ENCODE measurements at regions not wholly inside any gene's neighbourhood (a gene's known extent, or its start where the extent isn't known, plus 50 kb on each side); places are given as distances from the start of the nearest gene placed in this dataset.

DNA sequence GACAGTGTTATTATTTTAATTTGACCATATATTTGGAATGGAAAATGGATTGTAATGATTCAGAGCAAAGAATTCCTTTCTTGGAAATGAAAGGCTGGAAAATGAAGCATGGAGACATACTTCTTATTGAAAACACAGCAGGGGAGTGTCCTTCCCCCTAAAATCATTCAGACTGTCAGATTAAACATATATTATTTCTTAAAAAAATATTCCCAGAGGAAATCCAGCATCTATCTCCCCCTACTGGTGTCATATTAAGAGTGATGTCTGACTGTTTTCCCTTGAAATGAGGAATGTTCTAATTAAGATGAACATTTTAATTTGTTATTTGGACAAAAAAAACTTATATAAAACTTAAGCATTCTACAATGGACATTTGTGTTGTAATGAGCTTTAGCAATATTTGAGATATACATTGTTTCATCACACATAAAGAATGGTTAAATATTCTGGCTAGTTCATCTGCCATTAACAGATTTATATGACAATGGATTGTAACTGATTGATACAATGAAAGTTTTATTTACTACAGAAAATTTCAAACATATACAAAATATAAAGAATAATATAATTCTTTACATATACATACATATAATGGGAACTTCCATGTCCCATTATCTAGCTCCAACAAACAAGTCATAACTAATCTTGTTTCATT, 264.6 kb downstream of the SPRY1 start:
- H3K4me3 ChIP-seq (ENCODE audit: low read length): no peak overlapping the region
- peak; percentile 20 for DNase-seq (ENCODE audit: low read depth)

DNA sequence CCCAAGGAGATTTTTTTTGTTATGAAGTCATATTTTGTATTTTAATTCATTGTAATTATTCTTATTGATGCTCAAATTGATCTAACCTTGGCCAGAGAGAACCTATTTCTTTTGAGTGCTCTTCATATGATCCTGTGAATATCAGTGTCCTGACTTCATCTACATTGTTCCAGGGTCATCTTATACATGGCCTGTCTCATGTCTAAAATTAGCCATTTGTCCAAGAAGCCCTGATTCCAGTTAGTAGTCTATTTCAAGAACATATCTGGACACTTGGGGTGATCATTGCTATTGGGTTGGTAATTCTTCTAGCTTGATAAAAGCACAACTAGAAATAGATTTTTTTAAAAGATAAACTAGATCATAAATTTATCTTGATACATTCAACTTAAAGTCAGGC, 266.2 kb downstream of the SPRY1 start:
- H3K4me3 ChIP-seq (ENCODE audit: low read length): no peak overlapping the region
- DNase-seq (ENCODE audit: low read depth): no peak
- TF ChIP-seq, protein P1, sequence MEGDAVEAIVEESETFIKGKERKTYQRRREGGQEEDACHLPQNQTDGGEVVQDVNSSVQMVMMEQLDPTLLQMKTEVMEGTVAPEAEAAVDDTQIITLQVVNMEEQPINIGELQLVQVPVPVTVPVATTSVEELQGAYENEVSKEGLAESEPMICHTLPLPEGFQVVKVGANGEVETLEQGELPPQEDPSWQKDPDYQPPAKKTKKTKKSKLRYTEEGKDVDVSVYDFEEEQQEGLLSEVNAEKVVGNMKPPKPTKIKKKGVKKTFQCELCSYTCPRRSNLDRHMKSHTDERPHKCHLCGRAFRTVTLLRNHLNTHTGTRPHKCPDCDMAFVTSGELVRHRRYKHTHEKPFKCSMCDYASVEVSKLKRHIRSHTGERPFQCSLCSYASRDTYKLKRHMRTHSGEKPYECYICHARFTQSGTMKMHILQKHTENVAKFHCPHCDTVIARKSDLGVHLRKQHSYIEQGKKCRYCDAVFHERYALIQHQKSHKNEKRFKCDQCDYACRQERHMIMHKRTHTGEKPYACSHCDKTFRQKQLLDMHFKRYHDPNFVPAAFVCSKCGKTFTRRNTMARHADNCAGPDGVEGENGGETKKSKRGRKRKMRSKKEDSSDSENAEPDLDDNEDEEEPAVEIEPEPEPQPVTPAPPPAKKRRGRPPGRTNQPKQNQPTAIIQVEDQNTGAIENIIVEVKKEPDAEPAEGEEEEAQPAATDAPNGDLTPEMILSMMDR (conservative IDR thresholded peaks at IDR 0.05; ENCODE audit: low read length): no peak

More for the DNA sequence above, 264.6 kb downstream of the SPRY1 start:
- TF ChIP-seq, protein P1 (conservative IDR thresholded peaks at IDR 0.05; ENCODE audit: low read length): peak; percentile 65

DNA sequence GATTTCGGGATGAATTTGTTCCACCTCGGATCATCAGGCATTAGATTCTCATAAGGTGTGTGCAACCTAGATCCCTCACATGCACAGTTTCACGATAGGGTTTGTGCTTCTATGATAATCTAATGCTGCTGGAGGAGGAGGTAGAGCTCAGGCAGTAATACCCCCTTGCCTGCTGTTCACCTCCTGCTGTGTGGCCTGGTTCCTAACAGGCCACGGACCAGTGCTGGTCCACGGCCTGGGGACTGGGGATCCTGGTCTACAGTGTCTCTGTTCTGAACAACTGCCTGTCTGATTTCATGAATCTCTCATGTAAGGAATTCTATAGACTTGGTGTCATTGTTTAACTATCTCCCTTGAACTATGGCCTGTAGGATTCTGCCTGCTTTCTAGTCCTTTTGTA, 269.9 kb downstream of the SPRY1 start:
- TF ChIP-seq, protein P1 (conservative IDR thresholded peaks at IDR 0.05; ENCODE audit: low read length): no peak
- no peak overlapping the region for H3K4me3 ChIP-seq (ENCODE audit: low read length)
- no peak for DNase-seq (ENCODE audit: low read depth)

DNA sequence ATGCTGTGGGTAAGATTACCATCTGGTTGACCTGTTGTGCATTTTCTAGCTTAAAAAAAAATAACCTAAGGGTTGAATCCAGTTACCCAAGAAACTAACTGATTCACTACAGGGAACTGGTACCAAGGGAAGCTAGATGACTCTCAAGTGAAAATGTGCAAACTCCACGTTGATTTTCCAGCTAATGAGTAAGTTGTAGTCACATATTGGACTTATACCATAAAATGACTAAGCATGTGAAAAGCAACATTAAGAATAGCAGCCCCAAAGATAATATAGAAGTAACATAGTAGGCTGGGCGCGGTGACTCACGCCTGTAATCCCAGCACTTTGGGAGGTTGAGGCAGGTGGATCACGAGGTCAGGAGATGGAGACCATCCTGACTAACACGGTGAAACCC, 270.9 kb downstream of the SPRY1 start:
- TF ChIP-seq, protein P1 (conservative IDR thresholded peaks at IDR 0.05; ENCODE audit: low read length): no peak
- peak; percentile 29 for DNase-seq (ENCODE audit: low read depth)
- no peak overlapping the region for H3K4me3 ChIP-seq (ENCODE audit: low read length)

DNA sequence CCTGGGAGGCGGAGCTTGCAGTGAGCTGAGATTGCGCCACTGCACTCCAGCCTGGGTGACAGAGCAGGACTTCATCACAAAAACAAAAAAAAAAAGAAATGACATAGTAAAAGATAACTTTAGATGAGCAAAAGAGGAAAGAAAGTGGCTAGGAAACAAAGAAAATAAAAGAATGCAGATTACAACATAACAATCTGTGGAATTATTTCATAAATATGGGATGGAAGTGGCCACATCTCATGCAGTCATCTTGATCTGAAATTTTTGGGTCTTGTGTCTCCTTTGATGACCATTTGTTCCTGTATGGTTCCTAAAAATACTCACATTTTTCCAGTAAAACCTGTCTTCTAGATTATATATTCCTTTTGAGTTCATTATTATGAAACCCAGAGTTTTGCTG, 271.4 kb downstream of the SPRY1 start:
- no peak overlapping the region for H3K4me3 ChIP-seq (ENCODE audit: low read length)
- DNase-seq (ENCODE audit: low read depth): peak; percentile 17
- TF ChIP-seq, protein P1 (conservative IDR thresholded peaks at IDR 0.05; ENCODE audit: low read length): no peak

DNA sequence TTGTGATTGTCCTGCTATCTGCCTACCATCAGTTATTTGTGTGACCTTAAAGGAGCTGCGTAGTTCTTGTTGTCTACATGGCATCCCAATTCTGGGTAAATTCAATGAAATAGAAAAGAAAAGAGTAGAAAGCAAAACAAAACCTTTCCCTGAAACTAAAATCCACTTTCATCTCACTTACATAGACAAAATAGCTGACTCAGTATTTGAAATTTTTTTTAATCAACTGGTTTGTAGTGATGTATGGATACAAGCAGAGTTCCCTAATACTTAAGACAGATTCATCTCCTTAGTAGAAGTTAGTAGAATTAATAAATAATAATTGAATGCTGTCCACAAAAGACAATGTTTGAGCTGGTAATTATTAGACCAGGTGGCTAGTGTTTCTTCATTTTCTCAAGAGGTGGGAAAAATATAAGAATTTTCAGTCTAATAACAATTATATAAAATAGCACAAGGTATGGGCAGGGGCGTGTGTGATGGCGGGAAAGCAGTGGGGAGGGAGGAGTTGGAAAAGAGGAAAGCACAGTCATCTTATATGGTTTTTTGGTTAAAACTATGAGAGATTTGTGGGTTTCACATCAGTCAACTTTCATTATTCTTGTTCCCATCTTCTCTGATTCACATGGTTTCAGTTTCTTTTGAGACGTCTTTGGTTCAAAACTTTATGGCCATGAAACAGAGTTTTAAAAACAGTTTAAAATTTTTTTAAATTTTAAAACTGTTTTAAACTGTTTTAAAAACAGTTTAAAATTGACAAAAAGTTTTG, 275.2 kb downstream of the SPRY1 start:
- no peak for DNase-seq (ENCODE audit: low read depth)
- no peak overlapping the region for H3K4me3 ChIP-seq (ENCODE audit: low read length)
- TF ChIP-seq, protein P1 (conservative IDR thresholded peaks at IDR 0.05; ENCODE audit: low read length): no peak

DNA sequence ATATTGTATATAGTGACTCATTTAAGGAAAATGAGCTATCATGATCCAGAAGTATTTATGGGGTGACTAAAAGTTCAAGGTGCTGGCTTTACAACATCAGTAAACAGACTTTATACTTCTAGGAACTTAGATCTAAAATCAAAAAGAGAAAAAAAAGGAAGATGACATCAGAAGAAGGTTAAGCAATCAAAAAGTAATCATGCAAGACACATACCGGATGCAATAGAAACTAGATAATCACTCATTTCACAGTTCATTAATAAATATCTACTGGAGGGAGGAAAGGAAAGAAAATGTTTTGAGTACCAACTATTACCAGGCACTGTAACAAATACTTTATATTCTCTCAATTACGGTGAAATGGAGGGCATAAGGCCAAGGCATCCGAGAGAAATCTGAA, 276.4 kb downstream of the SPRY1 start:
- no peak overlapping the region for H3K4me3 ChIP-seq (ENCODE audit: low read length)
- TF ChIP-seq, protein P1 (conservative IDR thresholded peaks at IDR 0.05; ENCODE audit: low read length): no peak
- peak; percentile 37 for DNase-seq (ENCODE audit: low read depth)
